T-helper 1 cell treated with Interleukin-12 subunit alpha and Interleukin-12 subunit beta and Interleukin-4 antibody, amounts not matched to agents 30 ng/mL and 1 ng/mL, for 36 hours (primary cell): ENCODE measurements at regions not wholly inside any gene's neighbourhood (a gene's known extent, or its start where the extent isn't known, plus 50 kb on each side); places are given as distances from the start of the nearest gene placed in this dataset.

Source experiments
- intact Hi-C: fragments of 100-400 bp; cut with micrococcal nuclease; formaldehyde crosslinking; loops from one replicate; pipeline ENCODE4 v1.15.1; 2024

DNA sequence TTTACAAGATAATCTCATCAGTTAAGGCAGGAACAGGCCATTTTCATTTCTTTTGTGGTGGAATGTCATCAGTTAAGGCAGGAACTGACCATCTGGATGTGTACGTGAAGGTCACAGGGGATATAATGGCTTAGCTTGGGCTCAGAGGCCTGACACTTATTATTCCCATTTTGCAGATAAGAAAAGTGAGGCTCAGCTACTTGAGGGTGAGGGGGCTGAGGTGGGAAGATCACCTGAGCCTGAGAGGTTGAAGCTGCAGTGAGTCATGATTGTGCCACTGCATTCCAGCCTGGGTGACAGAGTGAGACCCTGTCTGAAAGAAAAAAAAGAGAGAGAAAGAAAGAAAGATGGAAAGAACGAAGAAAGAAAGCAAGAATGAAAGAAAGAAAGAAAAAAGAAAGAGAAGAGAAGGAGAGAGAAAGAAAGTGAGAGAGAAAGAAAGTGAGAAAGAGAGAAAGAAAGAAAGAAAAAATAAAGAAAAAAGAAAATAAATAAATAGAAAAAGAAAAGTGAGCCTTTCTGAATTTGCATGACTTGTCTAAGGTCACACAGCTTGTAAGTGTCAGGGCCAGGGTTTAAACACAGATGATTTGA is 142.0 kb downstream of the TMEM30B start:
- intact Hi-C loops, result no loop called here

DNA sequence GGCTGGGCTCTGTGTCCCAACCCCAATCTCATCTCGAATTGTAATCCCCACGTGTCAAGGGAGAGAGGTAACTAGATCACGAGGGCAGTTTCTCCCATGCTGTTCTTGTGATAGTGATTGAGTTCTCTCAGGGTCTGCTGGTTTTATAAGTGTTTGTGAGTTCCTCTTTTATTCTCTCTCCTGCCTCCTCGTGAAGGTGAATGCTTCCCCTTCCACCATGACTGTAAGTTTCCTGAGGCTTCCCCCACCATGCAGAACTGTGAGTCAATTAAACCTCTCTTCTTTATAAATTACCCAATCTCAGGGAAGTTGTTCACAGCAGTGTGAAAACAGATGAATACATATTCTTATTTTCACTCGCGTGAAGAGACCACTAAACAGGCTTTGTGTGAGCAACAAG is 148.2 kb downstream of the TMEM30B start:
- intact Hi-C loops, result no loop called here

DNA sequence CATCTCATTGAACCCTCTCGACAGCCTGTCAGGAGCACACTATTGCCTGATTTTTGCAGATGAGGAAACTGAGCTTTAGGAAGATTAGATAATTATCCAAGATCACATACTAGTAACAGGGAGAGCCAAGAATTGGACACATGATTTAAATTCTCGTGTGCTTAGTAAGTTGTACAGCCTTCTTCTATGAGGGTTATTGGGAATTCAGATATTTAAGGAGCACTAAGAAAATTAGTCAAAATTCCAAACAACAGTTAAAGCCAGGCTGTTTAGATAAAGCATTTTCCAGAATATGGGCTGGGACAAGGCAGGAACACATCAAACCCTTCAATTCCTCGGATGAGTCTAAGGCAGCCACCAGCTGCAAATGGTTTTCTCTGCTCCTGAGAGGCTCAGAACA is 148.8 kb downstream of the TMEM30B start:
- intact Hi-C loops, result no loop called here

DNA sequence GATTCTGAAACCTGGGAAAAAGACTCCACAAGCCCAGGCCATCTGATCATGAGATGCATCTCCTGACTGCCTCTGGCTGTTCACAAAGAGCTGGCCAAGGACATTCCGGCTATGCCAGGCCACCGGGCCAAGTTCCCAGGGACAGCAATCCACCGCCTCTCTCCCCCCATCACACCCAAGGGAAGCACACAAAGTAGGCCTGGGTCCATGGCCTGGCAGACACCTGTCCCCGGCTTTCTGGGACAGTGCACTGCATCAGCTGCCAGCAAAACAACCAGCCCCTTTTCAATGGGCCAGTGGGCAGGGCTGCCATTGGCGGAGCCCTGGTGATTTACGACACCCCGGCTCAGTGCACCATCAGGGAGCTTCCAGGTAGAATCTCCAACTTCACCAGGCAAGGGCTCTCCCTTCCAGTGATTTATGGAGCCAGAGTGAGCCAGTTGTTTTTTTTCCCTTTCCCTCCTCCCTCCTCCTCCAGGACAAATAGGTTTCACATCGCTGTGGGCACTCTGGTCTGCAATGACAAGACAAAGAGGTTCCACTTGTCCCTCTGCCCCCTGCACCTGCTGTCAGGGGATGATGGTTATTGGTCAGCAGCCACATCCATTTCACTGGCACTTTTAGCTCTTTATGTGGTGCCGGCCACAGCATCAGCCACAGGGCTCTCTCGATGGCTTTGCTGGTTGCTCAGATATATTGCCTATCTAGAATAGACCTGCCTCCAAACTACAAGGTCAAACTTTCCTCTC is 149.6 kb downstream of the SLC38A6 start:
- intact Hi-C loops, result no loop called here

DNA sequence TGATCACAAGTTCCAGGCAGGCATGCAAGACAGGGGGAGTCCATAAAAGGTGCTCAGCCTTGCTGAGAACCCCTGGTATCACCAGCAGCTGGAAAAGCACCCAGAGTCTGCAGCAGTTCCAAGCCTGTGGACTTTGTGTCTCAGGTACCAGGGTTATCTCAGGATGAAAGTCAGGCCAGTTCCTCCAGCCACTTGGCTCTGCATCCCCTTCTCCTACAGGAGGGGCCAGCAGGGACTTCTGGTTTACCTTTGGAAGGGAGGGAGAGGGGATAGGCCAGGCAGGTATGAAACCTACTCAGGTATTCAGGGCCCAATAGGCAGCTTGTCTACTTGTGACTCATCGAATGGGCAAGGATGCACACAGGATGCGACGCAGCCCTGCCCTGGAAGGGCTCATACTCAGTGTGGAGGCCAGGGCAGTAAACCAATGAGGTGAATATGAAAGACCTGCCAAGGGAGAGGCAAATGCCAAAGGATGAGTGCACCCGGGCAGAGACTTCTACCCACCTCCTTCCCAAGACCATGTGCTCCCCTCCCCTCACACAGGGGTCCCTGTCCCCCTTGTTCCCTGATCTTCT is 148.2 kb downstream of the SLC38A6 start:
- intact Hi-C loops, result no loop called here

DNA sequence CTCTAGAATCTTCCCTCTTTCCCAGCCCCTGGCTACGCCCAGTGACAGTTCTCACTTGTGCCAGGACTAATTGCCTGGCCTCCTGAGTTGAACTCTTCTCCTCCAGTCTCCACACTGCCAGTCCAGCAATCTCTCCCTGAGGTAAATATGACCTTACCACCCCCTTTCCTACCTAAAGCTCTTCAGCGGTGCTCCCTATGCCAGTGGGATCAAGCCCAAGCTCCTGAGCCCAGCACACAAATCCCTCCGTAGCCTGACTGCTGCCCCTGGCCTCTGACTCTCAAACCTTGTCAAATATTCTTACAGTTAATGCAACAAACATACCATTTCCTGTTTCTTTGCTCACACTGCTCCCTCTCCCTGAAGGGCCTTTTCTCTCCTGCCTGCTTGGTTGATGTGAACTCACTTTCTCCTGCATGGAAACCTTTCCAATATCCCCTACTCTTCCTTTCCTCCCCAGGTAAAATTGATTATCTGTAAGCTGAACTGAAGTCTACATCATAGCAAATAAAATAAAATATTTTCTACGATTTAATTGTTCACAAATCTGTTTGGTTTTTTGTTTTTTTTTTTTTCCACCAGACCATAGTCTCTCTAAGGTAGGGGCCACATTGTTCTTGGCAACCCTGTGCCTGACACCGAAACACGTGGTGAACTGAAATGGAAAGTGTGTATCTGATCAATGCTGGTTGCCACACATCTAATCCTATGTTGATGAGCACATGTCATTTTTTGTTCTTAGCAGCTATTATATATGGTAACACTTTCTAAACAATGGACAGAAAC is 147.5 kb downstream of the SLC38A6 start:
- intact Hi-C loops, result no loop called here

DNA sequence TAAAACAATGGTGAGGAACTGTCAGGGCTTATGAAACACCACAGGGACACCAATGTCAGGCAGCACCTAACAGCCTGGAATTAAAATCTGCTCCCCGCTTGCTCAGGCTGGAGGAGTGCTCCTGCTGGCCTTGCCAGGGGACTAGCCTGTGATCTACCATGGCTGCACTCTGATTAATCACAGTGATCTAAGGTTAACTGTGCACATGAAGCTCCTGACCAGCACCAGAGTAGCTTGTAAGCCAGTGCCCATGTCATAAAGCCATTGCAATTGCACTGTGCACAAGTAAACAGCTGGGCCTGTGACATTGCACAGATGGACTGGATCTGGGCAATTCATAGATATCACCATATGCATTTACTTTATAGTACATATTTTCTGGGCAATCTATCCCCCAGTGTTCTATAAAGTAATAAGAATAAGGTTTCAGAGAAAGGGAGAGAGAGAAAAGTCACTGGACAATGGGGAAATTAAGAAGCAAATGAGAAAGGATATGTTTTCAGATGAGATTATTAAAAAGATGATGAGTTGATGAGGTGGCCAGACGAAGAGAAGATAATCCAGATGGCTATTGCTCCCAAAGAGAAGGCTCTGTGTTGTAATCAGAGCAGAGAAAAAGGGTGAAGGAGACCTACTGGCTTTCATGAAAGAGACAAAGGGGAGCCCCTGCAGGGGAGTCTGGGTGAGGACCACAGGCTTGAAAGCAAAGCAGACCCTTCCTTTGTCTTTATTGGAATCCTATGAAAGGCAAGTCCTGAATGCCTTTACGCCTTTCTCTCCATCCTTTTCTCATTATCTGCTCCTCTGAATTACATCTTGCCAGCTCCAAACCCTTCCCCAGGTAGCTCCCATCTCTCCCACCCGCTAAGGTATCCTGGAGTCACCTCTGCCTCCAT is 145.8 kb downstream of the SLC38A6 start:
- intact Hi-C loops, result no loop called here

DNA sequence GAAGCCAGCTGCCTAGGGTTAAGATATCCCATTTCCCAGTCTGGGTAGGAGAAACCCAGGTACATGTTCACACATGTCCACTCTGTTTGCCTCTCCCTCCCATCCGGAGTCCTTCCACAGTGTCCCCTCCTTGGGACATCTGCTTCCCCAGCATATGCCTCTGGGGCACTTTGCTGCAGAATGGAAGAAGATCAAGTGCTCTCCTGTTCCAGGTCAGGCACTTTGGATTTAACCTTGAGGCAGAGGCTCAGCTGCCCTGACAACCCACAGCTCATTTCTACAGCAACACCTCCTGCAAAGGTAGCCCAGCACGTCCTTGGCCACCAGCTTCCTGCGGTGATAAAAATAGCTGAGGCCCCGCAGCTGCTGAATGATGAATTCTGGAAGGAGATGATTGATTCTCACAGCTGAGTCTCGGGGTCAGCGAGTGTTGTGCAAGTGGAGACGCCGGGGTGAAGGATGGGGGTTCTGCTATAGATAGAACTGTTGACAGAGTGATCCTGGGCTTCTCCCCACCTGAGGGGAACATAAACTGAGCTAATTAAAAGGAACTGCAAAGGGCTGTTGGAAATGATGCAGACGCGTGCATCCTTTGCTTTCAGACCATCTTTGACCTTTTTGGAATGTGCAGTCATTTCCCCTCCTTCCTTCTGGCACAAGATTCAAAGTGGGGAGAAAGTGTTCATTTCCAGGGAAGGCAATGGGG is 145.0 kb downstream of the SLC38A6 start:
- intact Hi-C loops, result no loop called here

DNA sequence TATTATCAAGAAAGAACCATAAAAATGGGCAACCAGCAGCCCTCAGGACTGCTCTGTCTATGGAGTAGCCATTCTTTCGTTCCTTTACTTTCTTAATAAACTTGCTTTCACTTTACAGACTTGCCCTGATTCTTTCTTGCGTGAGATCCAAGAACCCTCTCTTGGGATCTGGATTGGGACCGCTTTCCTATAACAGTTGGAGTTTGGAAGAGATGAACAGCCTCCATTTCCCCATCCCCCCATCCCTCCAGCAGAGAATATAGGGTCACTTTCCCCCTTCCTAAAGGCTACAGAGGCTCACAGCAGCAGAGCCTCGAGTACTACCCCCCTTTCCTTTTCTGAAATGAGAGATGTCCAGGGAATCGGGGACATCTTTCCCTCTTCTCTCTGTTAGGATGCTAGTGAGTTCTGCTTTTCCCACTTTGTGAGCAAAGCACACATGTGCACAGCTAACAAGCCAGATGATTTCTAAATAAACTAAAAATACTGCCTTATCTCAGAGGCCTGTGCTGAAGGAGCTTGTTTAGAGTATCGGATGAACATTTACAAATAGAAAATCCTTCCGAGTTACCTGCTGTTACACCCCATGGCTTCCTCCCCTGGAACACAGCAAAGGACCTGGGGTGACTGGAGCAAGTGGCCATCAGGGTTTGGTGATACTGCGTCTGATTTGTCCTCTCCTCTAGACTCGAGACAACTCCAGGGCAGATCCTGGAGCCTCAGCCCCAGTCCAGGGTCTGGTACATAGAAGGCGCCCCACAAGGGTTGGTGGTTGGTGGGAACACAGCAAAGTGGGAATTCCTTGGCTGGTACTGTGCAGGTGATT is 144.2 kb downstream of the SLC38A6 start:
- intact Hi-C loops, result no loop called here

DNA sequence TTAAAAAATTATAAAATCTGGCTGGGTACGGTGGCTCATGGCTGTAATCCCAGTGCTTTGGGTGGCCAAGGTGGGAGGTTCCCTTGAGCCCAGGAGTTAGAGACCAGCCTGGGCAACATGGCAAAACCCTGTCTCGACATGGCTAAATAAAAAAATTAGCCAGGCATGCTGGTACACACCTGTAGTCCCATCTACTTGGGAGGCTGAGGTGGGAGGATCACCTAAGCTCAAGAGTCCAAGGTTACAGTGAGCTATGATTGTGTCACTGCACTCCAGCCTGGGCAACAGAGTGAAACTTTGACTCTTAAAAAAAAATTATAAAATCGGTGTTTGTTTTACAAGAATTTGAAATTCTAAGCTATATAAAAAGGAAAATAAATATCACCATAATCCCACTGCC is 141.8 kb downstream of the SLC38A6 start:
- intact Hi-C loops, result loop anchor here (5.0 kb wide), 1 partner anchor 54 kb away; no protein-coding TSS in a partner anchor

DNA sequence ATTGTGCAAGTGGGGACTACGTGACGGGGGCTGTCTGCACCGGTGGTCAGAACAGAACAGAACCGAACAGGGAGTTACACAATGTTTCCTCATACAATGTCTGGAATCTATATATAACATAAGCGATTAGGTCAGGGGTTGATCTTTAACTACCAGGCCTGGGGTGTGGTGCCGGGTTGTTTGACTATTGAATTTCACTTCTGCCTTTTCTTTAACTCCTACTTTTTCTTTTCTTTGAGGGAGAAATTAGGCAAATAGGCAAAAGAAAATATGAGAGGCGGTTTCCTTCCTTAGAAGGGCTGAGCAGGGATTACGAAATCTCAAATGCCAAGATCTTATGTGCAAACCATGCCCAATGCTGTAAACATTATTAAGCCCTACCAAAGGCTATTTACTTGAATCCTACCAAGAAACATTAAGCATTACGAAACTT is 140.3 kb downstream of the SLC38A6 start:
- intact Hi-C loops, result loop anchor here (5.0 kb wide), 1 partner anchor 56 kb away; no protein-coding TSS in a partner anchor

DNA sequence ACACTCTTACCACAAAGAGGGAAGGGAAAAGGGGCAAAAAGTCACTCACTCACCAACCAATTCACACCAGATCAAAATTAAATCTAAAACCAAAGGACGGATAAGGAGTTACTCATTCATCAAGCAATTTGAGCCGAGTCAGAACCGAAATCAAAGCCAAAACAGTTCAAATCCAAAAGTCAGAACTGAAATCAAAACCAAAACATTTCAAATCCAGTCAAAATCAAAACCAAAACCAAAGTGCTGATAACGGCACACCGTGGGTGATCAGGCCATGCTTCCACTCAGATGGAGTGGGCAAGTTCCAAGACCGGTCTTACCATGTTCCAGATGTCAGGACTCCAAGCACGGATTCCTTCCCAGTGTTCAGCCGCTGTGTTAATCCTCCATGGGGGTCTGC is 139.5 kb downstream of the SLC38A6 start:
- intact Hi-C loops, result loop anchor here (5.0 kb wide), 1 partner anchor 57 kb away; no protein-coding TSS in a partner anchor

DNA sequence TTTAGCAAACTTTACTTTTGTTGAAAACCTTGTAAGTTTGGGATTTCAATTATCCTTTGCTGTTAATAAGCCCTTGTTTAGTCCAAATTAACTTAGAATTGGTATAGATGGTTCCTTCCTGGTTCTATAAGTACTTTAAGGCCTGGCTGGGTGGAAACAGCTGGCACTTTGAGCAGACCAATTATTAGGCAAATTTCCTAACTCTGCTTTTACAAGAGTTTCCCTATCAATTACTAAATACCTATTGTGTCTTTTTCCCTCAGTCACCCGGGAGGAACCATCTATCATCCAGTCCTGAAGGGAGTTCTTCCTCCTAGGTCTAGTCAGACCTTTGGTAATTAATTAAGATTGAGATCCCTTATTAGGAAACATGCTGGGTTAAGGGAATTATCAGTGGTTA is 138.0 kb downstream of the SLC38A6 start:
- intact Hi-C loops, result no loop called here

DNA sequence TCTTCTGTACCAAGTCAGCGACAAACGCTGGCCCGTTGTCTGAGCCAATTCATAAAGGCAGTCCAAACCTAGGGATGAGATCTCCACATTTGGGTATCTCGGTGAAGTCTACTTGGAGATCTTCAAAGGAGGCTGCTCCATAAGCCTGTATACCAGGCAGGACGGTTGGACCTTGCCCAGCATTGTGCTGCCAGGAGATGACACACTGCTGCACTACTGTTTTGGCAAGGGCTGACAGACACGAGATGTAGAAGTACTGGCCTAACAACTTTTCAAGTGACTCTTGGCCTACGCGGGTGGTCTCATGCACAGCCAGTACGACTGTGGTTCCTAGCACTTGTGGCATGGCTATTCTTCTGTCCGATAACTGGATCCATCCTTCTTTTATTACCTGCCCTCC is 135.3 kb downstream of the SLC38A6 start:
- intact Hi-C loops, result no loop called here

DNA sequence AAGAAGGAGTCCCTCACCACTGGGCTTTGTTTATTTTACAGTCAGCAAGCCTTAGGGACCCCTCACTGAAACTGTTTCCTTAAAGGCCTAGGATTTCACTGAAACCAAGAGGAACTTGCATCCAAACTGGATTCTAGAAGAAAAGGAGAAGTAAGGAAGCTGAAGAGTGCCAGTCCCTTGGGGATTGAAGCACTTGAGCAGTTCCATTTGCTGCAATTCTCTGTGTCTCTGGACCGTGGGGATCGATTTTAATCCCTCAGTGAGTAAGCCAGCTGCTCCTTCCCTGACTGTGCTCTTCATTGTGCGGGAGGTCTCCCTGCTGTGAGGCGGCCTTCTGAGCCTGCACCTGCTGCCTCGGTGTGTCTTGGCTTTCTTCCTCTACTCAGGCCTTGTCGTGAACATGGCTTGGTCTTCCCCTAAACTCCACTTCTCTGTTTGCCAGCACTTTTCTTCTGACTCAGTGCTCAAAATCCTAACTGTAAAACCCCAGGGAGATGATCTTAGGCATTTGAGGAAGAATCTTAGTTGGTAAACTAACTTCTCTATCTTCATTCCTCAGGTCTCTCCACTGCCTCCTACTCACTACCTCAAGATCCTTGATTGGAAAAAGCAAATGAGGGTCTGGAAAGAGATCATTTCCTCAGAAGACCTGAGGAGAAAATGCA is 132.6 kb downstream of the SLC38A6 start:
- intact Hi-C loops, result no loop called here

DNA sequence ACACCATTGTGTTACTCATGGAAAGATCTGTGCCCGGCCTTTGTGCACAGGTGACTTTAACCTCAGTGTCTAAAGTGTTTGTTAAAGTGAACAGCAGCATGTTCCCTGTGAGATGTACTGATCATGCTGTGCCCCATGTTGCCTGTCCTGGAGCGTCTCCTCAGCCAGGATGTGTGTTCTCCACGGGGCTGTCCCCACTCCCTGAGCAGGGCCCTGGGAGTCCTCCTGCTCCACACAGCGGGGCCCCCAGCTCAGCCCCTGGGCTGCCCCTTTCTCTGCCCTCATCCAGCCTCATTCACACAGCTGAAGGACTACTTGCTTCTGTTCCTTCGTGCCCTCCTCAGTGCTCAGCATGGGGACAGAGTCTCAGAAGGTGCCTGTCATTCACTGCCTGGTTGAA is 131.5 kb downstream of the SLC38A6 start:
- intact Hi-C loops, result no loop called here

DNA sequence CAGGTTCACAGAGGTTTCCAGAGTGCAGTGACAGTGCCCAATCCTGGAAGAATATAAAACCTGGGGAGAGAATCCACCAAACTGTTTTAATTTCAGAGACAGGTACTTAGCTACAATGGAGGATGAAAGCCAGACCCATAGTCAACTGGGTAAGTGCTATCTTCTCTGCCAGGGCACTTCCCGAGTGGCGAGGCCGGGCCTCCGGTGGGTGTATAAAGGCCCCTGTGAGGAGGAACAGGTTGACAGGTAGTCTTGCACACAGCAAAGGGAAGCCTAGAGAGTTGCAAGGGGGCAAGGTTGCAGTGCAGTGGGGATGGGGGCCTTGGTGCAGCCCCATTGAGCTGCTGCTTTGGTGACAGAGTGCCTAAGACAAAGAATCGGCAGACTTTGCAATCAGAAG is 130.7 kb downstream of the SLC38A6 start:
- intact Hi-C loops, result no loop called here

DNA sequence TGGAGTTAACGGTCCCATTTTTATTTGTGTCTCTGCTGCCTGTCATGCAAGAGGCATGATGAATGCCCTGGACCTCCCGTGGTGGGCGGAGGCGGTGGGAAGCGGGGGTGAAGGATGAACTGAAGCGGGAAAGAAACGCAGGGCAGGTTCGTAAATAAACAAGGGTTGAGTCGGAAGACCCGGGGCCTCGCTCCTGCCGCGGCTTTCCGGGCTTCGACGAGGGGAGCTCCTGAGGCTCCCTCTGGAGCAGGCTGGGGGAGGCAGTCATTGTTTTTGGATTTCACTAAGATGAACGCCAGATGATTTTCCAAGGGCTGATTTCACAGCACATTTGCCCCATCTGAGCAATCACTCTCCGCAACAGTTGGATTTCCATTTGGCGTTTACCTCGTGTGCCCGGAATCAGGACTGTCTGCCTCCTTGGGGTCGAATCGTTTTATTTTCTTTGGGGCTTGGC is 130.2 kb downstream of the SLC38A6 start:
- intact Hi-C loops, result no loop called here
